ENCODE measurements at regions not wholly inside any gene's neighbourhood (a gene's known extent, or its start where the extent isn't known, plus 50 kb on each side); places are given as distances from the start of the nearest gene placed in this dataset.

DNA sequence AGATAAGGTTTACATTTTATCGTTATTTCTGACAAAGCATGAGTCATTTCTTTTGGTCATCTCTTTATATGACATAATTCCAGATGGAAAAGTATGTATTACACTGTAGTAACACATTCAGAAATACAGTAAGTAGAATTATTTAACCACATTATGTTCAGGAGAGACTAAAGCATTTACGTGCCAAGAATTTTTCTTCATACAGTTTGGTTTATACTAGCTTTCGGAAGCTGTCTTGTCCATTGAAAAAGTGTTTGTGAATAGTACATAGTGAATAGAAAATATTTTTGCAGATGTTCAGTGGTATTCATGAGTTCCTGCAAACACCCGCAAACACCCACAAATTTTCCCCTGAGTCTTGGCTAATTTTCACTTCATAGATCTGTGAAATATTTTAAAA lies 1033.0 kb upstream of the INTU start:
- H4K20me1 ChIP-seq (ENCODE audit: control insufficient read depth, insufficient read depth), result no peaks in the 10 kb centered on the region
- FAIRE-seq (no peak), DNase-seq (ENCODE audit: low read depth, low spot score) (no peak), ATAC-seq (no peak)
- POLR2A ChIA-PET, result no interaction called here
- no peak for TF ChIP-seq BACH1 (IDR thresholded peaks at IDR 0.05; ENCODE audit: borderline replicate concordance)
- TF ChIP-seq MXI1 (IDR thresholded peaks at IDR 0.05; ENCODE audit: low read depth, low read length), result no peak
- no peak for TF ChIP-seq FOXM1 (IDR thresholded peaks at IDR 0.05; ENCODE audit: low read depth, low read length)
- TF ChIP-seq, protein P1, sequence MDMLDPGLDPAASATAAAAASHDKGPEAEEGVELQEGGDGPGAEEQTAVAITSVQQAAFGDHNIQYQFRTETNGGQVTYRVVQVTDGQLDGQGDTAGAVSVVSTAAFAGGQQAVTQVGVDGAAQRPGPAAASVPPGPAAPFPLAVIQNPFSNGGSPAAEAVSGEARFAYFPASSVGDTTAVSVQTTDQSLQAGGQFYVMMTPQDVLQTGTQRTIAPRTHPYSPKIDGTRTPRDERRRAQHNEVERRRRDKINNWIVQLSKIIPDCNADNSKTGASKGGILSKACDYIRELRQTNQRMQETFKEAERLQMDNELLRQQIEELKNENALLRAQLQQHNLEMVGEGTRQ (IDR thresholded peaks at IDR 0.05; ENCODE audit: borderline replicate concordance, low read depth, low read length), result no peak
- no peak for TF ChIP-seq SUZ12 (IDR thresholded peaks at IDR 0.05; ENCODE audit: unreplicated experiment)
- TF ChIP-seq CHD2 (IDR thresholded peaks at IDR 0.05; ENCODE audit: borderline replicate concordance, low read depth, low read length), result no peak
- TF ChIP-seq, protein P2, sequence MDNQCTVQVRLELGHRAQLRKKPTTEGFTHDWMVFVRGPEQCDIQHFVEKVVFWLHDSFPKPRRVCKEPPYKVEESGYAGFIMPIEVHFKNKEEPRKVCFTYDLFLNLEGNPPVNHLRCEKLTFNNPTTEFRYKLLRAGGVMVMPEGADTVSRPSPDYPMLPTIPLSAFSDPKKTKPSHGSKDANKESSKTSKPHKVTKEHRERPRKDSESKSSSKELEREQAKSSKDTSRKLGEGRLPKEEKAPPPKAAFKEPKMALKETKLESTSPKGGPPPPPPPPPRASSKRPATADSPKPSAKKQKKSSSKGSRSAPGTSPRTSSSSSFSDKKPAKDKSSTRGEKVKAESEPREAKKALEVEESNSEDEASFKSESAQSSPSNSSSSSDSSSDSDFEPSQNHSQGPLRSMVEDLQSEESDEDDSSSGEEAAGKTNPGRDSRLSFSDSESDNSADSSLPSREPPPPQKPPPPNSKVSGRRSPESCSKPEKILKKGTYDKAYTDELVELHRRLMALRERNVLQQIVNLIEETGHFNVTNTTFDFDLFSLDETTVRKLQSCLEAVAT (IDR thresholded peaks at IDR 0.05), result no peak
- TF ChIP-seq SIX5 (IDR thresholded peaks at IDR 0.05; ENCODE audit: low read depth, low read length, severe bottlenecking), result no peak
- in situ Hi-C loops (cut with MboI) (loop anchor here (10.0 kb wide), 1 partner anchor 1285 kb away; the partner anchor contains the start of gene FAT4), intact Hi-C loops (cut with micrococcal nuclease; ENCODE audit: unreplicated experiment) (no loop called here)
- WGBS (ENCODE audit: insufficient coverage, insufficient replicate concordance, low lambda C conversion rate, missing lambda C conversion rate), result 53% methylated on average over 4 of the region's 4 CpGs
- no peaks in the 10 kb centered on the region for H3K27me3 ChIP-seq (replicated peaks in 1 of 2; ENCODE audit: control insufficient read depth in 2 of 2, insufficient read depth in 2 of 2, low read length in 1 of 2)
- H3K9ac ChIP-seq (ENCODE audit: control insufficient read depth, insufficient read depth, low read length), result no peak overlapping the region
- H3K4me1 ChIP-seq (ENCODE audit: control insufficient read depth, insufficient read depth, low read length), result no peaks in the 10 kb centered on the region
- SMC1A ChIA-PET (ENCODE audit: uncharacterized antibody, unreplicated experiment), result interaction anchor here (1.8 kb wide), 1 partner anchor 9 kb away, joined by 5 read pairs; no protein-coding TSS in a partner anchor
- no peak overlapping the region for H3K4me2 ChIP-seq (ENCODE audit: control insufficient read depth, insufficient read depth)
- RAD21 ChIA-PET (ENCODE audit: unreplicated experiment), result interaction anchor here (1.4 kb wide), 1 partner anchor 1286 kb away, joined by 3 read pairs; no protein-coding TSS in a partner anchor
- no peaks in the 10 kb centered on the region for H3K9me3 ChIP-seq (replicated peaks; ENCODE audit: control insufficient read depth, insufficient read depth, low read length)
- no TSS peak for BruUV-seq (replicated peaks)
- H3K79me2 ChIP-seq (ENCODE audit: control insufficient read depth, insufficient read depth, low read length), result no peaks in the 10 kb centered on the region
- CTCF ChIA-PET, result no interaction called here
- no peak overlapping the region for H2AFZ ChIP-seq (ENCODE audit: control insufficient read depth, low read depth, low read length)
- H3K4me3 ChIP-seq, result no peak overlapping the region
- no peak overlapping the region for H3K27ac ChIP-seq (ENCODE audit: control insufficient read depth, insufficient read depth)
- no peaks in the 10 kb centered on the region for H3K36me3 ChIP-seq (ENCODE audit: control insufficient read depth in 2 of 2, insufficient read depth in 2 of 2, low read length in 1 of 2)
